Breast epithelium (tissue), 4 donors: ENCODE measurements at regions not wholly inside any gene's neighbourhood (a gene's known extent, or its start where the extent isn't known, plus 50 kb on each side); places are given as distances from the start of the nearest gene placed in this dataset.

Experiments
- DNase-seq, 2 donors: peaks; one replicate each; pipeline ENCODE4 v3.0.0-alpha.2; 2019; ENCODE audit warnings: low spot score in 2 of 2
- H3K27ac ChIP-seq, 2 donors: fragments of 200-600 bp; sonication (generic) in 1 of 2; one replicate each; pipeline ENCODE4 v1.5.1; 2016 to 2019; ENCODE audit warnings: mild to moderate bottlenecking in 1 of 2
- H3K27me3 ChIP-seq, 2 donors: fragments of 200-600 bp; sonication (generic) in 1 of 2; one replicate each; pipeline versions ENCODE4 v1.5.1 to v1.6.0; 2017 to 2019; ENCODE audit warnings: control low read depth in 1 of 2, mild to moderate bottlenecking in 1 of 2
- H3K36me3 ChIP-seq: fragments of 200-600 bp; one replicate; pipeline ENCODE4 v1.5.1; 2019
- H3K4me1 ChIP-seq, 2 donors: fragments of 200-600 bp; sonication (generic); one replicate each; pipeline ENCODE4 v1.5.1; 2016 to 2019; ENCODE audit warnings: control low read depth in 1 of 2
- H3K4me3 ChIP-seq, 3 donors: fragments of 200-600 bp; sonication (generic); 1 replicate in 2 of 3; 2 replicates in 1 of 3; pipeline ENCODE4 v1.5.1; 2016 to 2019; ENCODE audit warnings: mild to moderate bottlenecking in 3 of 3, moderate library complexity in 2 of 3
- H3K9me3 ChIP-seq, 2 donors: fragments of 200-600 bp; sonication (generic) in 1 of 2; one replicate each; pipeline ENCODE4 v1.5.1; 2016 to 2019; ENCODE audit warnings: control low read depth in 1 of 2
- POLR2A ChIP-seq: fragments of 450-650 bp; IDR thresholded peaks from one replicate; pipeline ENCODE4 v1.6.1; 2016; ENCODE audit warnings: antibody characterized with exemption, mild to moderate bottlenecking, moderate library complexity
- POLR2AphosphoS5 ChIP-seq, 3 donors: sonication (generic); formaldehyde crosslinking; IDR thresholded peaks; one replicate each; pipeline ENCODE4 v1.6.1; 2017; ENCODE audit warnings: antibody characterized with exemption in 3 of 3
- intact Hi-C: fragments of 100-400 bp; cut with DNase I; formaldehyde crosslinking; loops from one replicate; pipeline ENCODE4 v1.15.1; 2023; ENCODE audit warnings: low total_unique reads
- TF ChIP-seq, protein P1 (sequence below), 3 donors: fragments of 450-650 bp; IDR thresholded peaks; one replicate each; pipeline ENCODE4 v1.5.1; 2016 to 2017; ENCODE audit warnings: antibody characterized with exemption in 3 of 3, mild to moderate bottlenecking in 3 of 3, moderate library complexity in 3 of 3

DNA sequence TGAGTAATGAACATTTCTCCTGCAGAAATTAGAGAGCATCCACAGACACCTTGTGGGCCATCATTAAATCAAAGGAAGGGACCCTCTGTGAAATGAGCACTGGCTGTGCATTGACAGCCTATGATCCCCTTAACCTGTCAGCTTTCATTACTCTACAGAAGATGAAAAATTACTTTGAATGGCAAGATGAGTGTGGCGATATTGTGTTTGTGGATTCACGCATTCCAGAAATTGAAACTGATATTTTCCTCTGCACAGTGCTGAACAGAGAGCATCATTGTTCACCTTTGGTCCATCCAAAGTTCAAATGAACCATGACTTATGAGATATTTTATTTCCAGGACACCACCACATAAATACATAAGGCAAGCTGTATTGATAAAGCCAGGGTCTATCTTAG, 374.8 kb upstream of the ANXA10 start:
- Histone ChIP-seq H3K4me1 (no peaks in the 10 kb centered on the region), H3K27me3 (no peaks in the 10 kb centered on the region), H3K9me3 (no peaks in the 10 kb centered on the region), H3K36me3 (no peaks in the 10 kb centered on the region), H3K4me3 (no peak overlapping the region), H3K27ac (no peak overlapping the region)
- no peak for DNase-seq
- intact Hi-C loops = no loop called here
- no peak for TF ChIP-seq POLR2A
- no peak for TF ChIP-seq POLR2AphosphoS5 (IDR thresholded peaks at IDR 0.05)
- TF ChIP-seq, protein P1, sequence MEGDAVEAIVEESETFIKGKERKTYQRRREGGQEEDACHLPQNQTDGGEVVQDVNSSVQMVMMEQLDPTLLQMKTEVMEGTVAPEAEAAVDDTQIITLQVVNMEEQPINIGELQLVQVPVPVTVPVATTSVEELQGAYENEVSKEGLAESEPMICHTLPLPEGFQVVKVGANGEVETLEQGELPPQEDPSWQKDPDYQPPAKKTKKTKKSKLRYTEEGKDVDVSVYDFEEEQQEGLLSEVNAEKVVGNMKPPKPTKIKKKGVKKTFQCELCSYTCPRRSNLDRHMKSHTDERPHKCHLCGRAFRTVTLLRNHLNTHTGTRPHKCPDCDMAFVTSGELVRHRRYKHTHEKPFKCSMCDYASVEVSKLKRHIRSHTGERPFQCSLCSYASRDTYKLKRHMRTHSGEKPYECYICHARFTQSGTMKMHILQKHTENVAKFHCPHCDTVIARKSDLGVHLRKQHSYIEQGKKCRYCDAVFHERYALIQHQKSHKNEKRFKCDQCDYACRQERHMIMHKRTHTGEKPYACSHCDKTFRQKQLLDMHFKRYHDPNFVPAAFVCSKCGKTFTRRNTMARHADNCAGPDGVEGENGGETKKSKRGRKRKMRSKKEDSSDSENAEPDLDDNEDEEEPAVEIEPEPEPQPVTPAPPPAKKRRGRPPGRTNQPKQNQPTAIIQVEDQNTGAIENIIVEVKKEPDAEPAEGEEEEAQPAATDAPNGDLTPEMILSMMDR (IDR thresholded peaks at IDR 0.05) = no peak

DNA sequence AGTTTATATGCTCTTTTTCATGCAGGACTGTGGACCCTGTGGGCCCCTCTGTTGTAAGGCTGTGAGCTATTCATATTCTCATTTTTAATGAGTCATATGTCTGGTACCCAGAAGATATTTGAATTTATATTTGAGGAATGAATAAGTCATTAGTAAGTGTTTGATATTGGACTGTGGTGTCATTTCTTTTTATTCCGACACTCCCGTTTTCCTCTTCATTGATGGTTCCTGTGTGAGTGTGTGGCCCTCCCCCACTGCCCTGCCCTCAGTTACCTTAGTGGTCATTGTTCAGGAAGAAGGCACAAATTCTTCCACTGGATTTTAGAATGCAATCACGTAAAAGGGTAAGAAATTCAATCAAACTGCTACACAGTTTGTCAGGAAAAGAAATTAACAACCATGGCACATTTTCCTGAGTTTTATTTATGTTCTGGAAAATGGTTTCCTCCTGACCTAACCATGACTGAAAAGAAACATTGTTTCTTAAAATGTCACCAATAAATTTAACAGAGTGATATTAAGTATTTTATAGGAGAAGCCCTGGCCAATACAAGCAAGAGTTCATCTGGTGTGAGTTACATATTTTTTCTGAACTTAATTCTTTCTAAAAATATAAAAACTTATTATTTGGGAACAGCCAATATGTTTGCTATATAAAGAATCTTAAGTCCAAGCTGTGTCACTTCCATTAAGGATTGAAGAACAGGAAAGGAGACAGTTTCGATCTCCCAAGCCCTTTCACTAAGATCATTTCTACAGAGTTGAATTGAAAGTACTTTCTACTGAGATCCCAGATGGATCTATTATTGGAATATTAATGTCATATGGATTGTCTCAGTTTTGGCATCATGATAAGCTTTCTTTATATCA, 370.5 kb upstream of the ANXA10 start:
- no peaks in the 10 kb centered on the region for H3K9me3 ChIP-seq
- no peaks in the 10 kb centered on the region for H3K4me1 ChIP-seq
- H3K27ac ChIP-seq = no peak overlapping the region
- no peak for DNase-seq
- no peak for TF ChIP-seq POLR2AphosphoS5 (IDR thresholded peaks at IDR 0.05)
- no peak for TF ChIP-seq POLR2A
- TF ChIP-seq, protein P1 (IDR thresholded peaks at IDR 0.05) = no peak
- no peaks in the 10 kb centered on the region for H3K27me3 ChIP-seq
- no peak overlapping the region for H3K4me3 ChIP-seq
- intact Hi-C loops = no loop called here
- H3K36me3 ChIP-seq = no peaks in the 10 kb centered on the region

DNA sequence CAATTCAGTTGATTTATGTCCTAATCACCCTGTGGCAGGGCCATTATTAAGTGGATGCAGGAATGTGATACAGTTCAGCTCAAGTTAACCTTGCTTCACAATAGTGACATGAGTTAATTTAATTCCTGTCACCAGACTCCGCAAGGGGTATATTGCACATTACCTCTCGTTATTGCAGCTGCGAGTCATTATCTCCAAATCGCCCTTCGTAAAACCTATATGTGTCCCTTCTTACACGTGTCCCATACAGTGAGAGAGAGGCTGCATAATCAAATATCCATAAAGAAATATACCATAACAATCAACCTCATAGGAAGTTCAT, 369.9 kb upstream of the ANXA10 start:
- no peak overlapping the region for H3K4me3 ChIP-seq
- no peaks in the 10 kb centered on the region for H3K4me1 ChIP-seq
- H3K9me3 ChIP-seq = no peaks in the 10 kb centered on the region
- intact Hi-C loops = no loop called here
- DNase-seq = no peak
- TF ChIP-seq, protein P1 (IDR thresholded peaks at IDR 0.05) = no peak
- TF ChIP-seq POLR2AphosphoS5 (IDR thresholded peaks at IDR 0.05) = no peak
- no peak for TF ChIP-seq POLR2A
- H3K27ac ChIP-seq = no peak overlapping the region
- H3K36me3 ChIP-seq = no peaks in the 10 kb centered on the region
- H3K27me3 ChIP-seq = no peaks in the 10 kb centered on the region

DNA sequence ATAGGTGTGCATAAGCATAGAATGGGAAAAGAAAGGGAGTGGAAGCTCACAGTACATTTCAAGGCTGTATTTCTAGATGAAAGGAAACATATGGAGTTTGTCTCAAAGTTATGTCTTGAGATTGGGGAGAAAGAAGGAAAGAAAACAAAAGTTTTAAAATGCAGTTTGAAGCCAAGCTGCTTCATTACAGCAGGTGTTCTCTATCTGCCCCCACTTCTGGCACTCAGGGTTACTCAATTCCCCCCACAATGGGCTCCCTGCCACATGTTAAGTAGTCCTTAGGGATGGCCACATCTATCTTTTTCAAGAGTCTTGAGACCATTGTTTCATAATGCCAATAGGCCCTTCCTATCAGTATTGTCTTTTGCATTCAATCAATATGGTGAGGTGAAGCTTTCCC, 367.4 kb upstream of the ANXA10 start:
- Histone ChIP-seq H3K4me1 (no peaks in the 10 kb centered on the region), H3K27me3 (no peaks in the 10 kb centered on the region), H3K9me3 (peaks cover 4 to 5% of the 10 kb centered on the region in 2 donors), H3K4me3 (no peak overlapping the region), H3K36me3 (no peaks in the 10 kb centered on the region), H3K27ac (no peak overlapping the region)
- intact Hi-C loops = no loop called here
- DNase-seq = no peak
- no peak for TF ChIP-seq POLR2A
- TF ChIP-seq, protein P1 (IDR thresholded peaks at IDR 0.05) = no peak
- TF ChIP-seq POLR2AphosphoS5 (IDR thresholded peaks at IDR 0.05) = no peak

DNA sequence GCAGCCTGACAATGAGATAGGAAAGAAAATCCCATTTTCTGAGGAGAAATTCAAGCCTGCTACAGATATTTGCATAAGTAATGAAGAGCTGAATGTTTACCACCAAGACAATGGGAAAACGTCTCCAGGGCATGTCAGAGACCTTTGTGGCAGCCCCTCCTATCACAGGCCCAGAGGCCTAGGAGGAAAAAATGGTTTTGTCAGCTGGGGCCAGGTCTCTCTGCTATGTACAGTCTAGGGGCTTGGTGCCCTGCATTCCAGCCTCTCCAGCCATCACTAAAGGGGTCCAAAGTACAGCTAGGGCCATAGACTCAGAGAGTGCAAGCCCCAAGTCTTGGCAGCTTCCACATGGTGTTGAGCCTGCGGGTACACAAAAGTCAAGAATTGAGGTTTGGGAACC, 361.6 kb upstream of the ANXA10 start:
- Histone ChIP-seq H3K27me3 (no peaks in the 10 kb centered on the region), H3K36me3 (no peaks in the 10 kb centered on the region), H3K27ac (no peak overlapping the region), H3K4me3 (no peak overlapping the region), H3K4me1 (no peaks in the 10 kb centered on the region), H3K9me3 (peaks cover 16 to 22% of the 10 kb centered on the region in 2 donors)
- intact Hi-C loops = no loop called here
- no peak for TF ChIP-seq POLR2A
- TF ChIP-seq, protein P1 (IDR thresholded peaks at IDR 0.05) = no peak
- TF ChIP-seq POLR2AphosphoS5 (IDR thresholded peaks at IDR 0.05) = no peak
- DNase-seq = no peak
